Heart right ventricle (tissue), 16 donors: ENCODE measurements at regions not wholly inside any gene's neighbourhood (a gene's known extent, or its start where the extent isn't known, plus 50 kb on each side); places are given as distances from the start of the nearest gene placed in this dataset.

Source experiments
- ATAC-seq, 8 donors: fragments of 200-7000 bp; cut with Tn5 transposase; one replicate each; pipeline ENCODE4 v1.9.1; 2020; ENCODE audit warnings: mild to moderate bottlenecking in 8 of 8, moderate library complexity in 8 of 8, moderate number of reproducible peaks in 1 of 8
- DNase-seq, 2 donors: peaks; one replicate each; pipeline ENCODE4 v3.0.0-alpha.2; 2020
- H3K27ac ChIP-seq, 10 donors: fragments of 200-600 bp; sonication (generic) in 2 of 10; one replicate each; pipeline versions ENCODE4 v1.5.0 to v1.8.0; 2020 to 2022; ENCODE audit warnings: mild to moderate bottlenecking in 3 of 10
- H3K27me3 ChIP-seq, 7 donors: fragments of 200-600 bp; one replicate each; pipeline ENCODE4 v1.8.0; 2021 to 2022; ENCODE audit warnings: mild to moderate bottlenecking in 2 of 7
- H3K36me3 ChIP-seq, 9 donors: fragments of 200-600 bp; sonication (generic) in 1 of 9; one replicate each; pipeline versions ENCODE4 v1.5.0 to v1.8.0; 2020 to 2022; ENCODE audit warnings: mild to moderate bottlenecking in 2 of 9
- H3K4me1 ChIP-seq, 9 donors: fragments of 200-600 bp; sonication (generic) in 1 of 9; one replicate each; pipeline versions ENCODE4 v1.5.0 to v1.8.0; 2020 to 2022; ENCODE audit warnings: mild to moderate bottlenecking in 4 of 9
- H3K4me3 ChIP-seq, 10 donors: fragments of 200-600 bp; sonication (generic) in 2 of 10; one replicate each; pipeline versions ENCODE4 v1.5.0 to v1.8.0; 2020 to 2022; ENCODE audit warnings: mild to moderate bottlenecking in 7 of 10, moderate library complexity in 2 of 10
- H3K9me3 ChIP-seq, 11 donors: fragments of 200-600 bp in 10 of 11; sonication (generic) in 2 of 11; one replicate each; pipeline versions ENCODE4 v1.5.0 to v1.8.0; 2013 to 2022; ENCODE audit warnings: mild to moderate bottlenecking in 2 of 11, control low read depth in 1 of 11, moderate library complexity in 1 of 11
- WGBS, 2 donors: extraction: QIAGEN DNeasy Blood & Tissue Kit; methylation state at CpG; one replicate each; pipeline ENCODE4 v1.1.7; 2013; ENCODE audit warnings: inconsistent platforms in 1 of 2; 5-methylcytosine and 5-hydroxymethylcytosine counted together
- intact Hi-C, 10 donors: fragments of 100-400 bp; cut with DNase I; formaldehyde crosslinking; loops; one replicate each; pipeline versions ENCODE4 v1.11.1 to v1.14.2; 2022
- TF ChIP-seq, protein P1 (sequence below), 9 donors: fragments of 200-600 bp; sonication (generic) in 2 of 9; IDR thresholded peaks; one replicate each; pipeline versions ENCODE4 v1.5.0 to v1.8.0; 2021 to 2022; ENCODE audit warnings: antibody characterized with exemption in 9 of 9, mild to moderate bottlenecking in 5 of 9, moderate library complexity in 1 of 9
- donor health status: Arrhythmogenic right ventricular cardiomyopathy.
- donor health status: ischemic (EF 13 %, LVEDD 7.1; RV severe dilation, severe dysfunction).
- donor health status: healthy with polysubstance abuse.
- donor health status: DM: no; HTN: yes; CAD: no.
- donor health status: DM: no; HTN: no; CAD: no.
- donor health status: ischemic (EF 25% LVEDD 6.9; RV normal size, moderate dysfunction).
- donor health status: ischemic (EF 25% LVEDD 5.7; RV mildly dilated, moderate dysfunction).
- donor health status: healthy.
- donor health status: DM: yes; HTN: yes; CAD: no.
- donor health status: Ischemic cardiomyopathy.
- donor health status: ischemic (EF 35%, LVEDD 5.7; RV mildly dilated, moderate dysfunction).
- donor health status: nonischemic (EF 11% LVEDD 7.7; RV severe dilation, severe dysfunction).
- donor health status: DM: yes; HTN: yes; CAD: no.
- donor health status: PGD.
- donor health status: ischemic (EF 29% LVEDD 5.4; RV normal size, mild dysfunction).
- donor health status: nonischemic (EF 23%, LVEDD 6.1; RV moderate dilation, normal function).

GRCh38 chr21:25381936-25382452 is 225.3 kb downstream of the MRPL39 start:
- H3K4me3 ChIP-seq: no peak overlapping the region
- TF ChIP-seq, protein P1, sequence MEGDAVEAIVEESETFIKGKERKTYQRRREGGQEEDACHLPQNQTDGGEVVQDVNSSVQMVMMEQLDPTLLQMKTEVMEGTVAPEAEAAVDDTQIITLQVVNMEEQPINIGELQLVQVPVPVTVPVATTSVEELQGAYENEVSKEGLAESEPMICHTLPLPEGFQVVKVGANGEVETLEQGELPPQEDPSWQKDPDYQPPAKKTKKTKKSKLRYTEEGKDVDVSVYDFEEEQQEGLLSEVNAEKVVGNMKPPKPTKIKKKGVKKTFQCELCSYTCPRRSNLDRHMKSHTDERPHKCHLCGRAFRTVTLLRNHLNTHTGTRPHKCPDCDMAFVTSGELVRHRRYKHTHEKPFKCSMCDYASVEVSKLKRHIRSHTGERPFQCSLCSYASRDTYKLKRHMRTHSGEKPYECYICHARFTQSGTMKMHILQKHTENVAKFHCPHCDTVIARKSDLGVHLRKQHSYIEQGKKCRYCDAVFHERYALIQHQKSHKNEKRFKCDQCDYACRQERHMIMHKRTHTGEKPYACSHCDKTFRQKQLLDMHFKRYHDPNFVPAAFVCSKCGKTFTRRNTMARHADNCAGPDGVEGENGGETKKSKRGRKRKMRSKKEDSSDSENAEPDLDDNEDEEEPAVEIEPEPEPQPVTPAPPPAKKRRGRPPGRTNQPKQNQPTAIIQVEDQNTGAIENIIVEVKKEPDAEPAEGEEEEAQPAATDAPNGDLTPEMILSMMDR (IDR thresholded peaks at IDR 0.05): no peak
- no peaks in the 10 kb centered on the region for H3K4me1 ChIP-seq
- H3K27me3 ChIP-seq: peaks cover 0 to 8% (median 0%) of the 10 kb centered on the region in 7 donors
- DNase-seq (no peak), ATAC-seq (no peak)
- intact Hi-C loops: loop anchor here in 1 of 10 donors (10.0 kb wide), 1 partner anchor 487 kb away; no protein-coding TSS in a partner anchor
- H3K27ac ChIP-seq: no peak overlapping the region
- H3K36me3 ChIP-seq: no peaks in the 10 kb centered on the region
- WGBS, 2 donors: 65 to 74% methylated on average over 6 of the region's 6 CpGs
- peaks cover 0 to 11% (median 0%) of the 10 kb centered on the region in 11 donors for H3K9me3 ChIP-seq

DNA sequence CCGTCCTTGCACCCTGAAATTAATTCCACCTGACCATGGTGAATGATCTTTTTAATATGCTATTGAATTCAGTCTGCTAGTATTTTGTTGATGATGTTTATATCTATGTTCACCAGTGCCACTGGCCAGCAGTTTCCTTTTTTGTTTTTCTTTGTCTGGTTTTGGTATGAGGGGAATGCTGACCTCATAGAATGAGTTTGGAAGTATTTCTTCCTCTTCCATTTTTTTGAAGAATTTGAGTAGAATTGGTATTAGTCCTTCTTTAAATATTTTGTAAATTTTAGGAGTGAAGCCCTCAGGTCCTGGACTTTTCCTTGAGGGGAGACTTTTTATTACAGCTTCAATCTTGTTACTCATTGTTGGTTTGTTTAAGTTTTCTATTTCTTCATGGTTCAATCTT is 231.6 kb downstream of the MRPL39 start:
- Histone ChIP-seq H3K4me1 (no peaks in the 10 kb centered on the region), H3K4me3 (no peak overlapping the region), H3K36me3 (no peaks in the 10 kb centered on the region), H3K27me3 (no peaks in the 10 kb centered on the region), H3K9me3 (peaks cover 0 to 11% (median 0%) of the 10 kb centered on the region in 11 donors), H3K27ac (no peak overlapping the region)
- 88 to 89% methylated on average over 1 of the region's 1 CpG for WGBS, 2 donors
- TF ChIP-seq, protein P1 (IDR thresholded peaks at IDR 0.05): no peak
- intact Hi-C loops: no loop called here
- ATAC-seq: no peak
- no peak for DNase-seq

DNA sequence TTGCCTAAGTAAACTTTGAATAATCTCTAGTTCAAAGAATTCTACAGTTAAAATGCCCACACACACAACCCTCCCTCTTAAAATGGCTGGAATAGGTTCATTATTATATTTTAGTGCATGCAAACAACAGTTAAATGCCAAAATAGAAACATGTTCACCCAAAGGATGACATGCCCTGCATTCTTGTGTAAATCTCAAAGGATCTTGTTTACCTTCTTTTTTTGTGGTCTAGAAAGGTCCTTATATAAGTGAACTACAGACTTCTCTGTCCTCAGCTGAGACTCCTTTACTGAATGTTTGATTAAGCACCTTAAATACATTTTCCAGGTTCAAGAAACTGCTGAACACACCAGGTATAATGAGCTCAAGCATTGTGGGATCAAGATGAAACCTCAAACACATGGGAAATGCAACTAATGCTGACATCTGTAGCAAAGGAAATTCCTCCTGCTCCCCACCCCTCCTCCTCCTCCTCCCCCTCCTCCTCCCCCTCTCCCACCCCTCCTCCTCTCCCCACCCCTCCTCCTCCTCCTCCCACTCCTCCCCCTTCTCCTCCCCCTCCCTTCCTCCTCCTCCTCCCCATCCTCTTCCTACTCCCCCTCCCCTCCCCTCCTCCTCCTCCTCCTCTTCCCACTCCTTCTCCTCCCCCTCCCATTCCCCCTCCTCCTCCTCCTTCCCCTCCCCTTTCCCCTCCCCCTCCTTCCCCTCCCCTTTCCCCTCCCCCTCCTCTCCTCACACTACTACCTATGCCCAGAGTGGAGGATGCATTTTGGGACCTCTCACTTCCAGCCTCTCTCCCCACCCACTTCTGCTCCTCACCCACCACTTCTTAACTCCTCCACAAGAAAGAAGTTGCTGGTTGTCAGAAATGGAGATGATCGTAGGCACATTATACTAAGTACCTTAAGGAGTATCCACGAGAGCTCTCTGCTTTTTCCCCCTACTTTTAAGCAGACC is 233.9 kb downstream of the MRPL39 start:
- TF ChIP-seq, protein P1 (IDR thresholded peaks at IDR 0.05): no peak
- Histone ChIP-seq H3K27me3 (peaks cover 0 to 5% (median 0%) of the 10 kb centered on the region in 7 donors), H3K36me3 (no peaks in the 10 kb centered on the region), H3K4me1 (no peaks in the 10 kb centered on the region), H3K27ac (no peak overlapping the region), H3K4me3 (no peak overlapping the region), H3K9me3 (peaks cover 0 to 9% (median 0%) of the 10 kb centered on the region in 11 donors)
- DNase-seq (no peak), ATAC-seq (no peak)
- intact Hi-C loops: no loop called here
- WGBS, 2 donors: 73 to 86% methylated on average over 2 of the region's 2 CpGs

- Histone ChIP-seq H3K4me3 (no peak overlapping the region), H3K4me1 (no peaks in the 10 kb centered on the region), H3K9me3 (no peaks in the 10 kb centered on the region), H3K27me3 (peaks cover 0 to 6% (median 0%) of the 10 kb centered on the region in 7 donors), H3K27ac (no peak overlapping the region), H3K36me3 (no peaks in the 10 kb centered on the region)
- WGBS, 2 donors: 52 to 57% methylated on average over 5 of the region's 5 CpGs
- intact Hi-C loops: no loop called here
- ATAC-seq (no peak), DNase-seq (no peak)
- TF ChIP-seq, protein P1 (IDR thresholded peaks at IDR 0.05): no peak
Measured at GRCh38 chr21:25371841-25372425, 235.3 kb downstream of the MRPL39 start.
